Activated naive CD4-positive, alpha-beta T cell treated with anti-CD3 and anti-CD28 coated beads, Interleukin-2, amount 50 U/mL, for 72 hours (primary cell): ENCODE measurements at regions not wholly inside any gene's neighbourhood (a gene's known extent, or its start where the extent isn't known, plus 50 kb on each side); places are given as distances from the start of the nearest gene placed in this dataset.
"Not testable (repeated sequence)": the region's sequence is repeated elsewhere in the genome, so short reads cannot be mapped to it uniquely, and the experiment has no call there.

ENCODE experiments used
- ATAC-seq, 2 donors: fragments of 150-1000 bp; cut with Tn5 transposase; 2 replicates each; pipeline ENCODE4 v1.10.0; 2021; ENCODE audit warnings: mild to moderate bottlenecking in 2 of 2, moderate library complexity in 2 of 2
- DNase-seq, 2 donors: peaks; one replicate each; pipeline ENCODE4 v3.0.0; 2021 to 2022; ENCODE audit warnings: low spot score in 2 of 2
- H3K27ac Mint-ChIP-seq, 2 donors: one replicate each; pipeline ENCODE4 v1.8.0; 2022; ENCODE audit warnings: mild to moderate bottlenecking in 2 of 2, mixed read lengths in 2 of 2
- H3K36me3 Mint-ChIP-seq, 2 donors: one replicate each; pipeline ENCODE4 v1.8.0; 2022; ENCODE audit warnings: mixed read lengths in 2 of 2
- H3K9me3 Mint-ChIP-seq, 2 donors: one replicate each; pipeline ENCODE4 v1.8.0; 2022; ENCODE audit warnings: mixed read lengths in 2 of 2

DNA sequence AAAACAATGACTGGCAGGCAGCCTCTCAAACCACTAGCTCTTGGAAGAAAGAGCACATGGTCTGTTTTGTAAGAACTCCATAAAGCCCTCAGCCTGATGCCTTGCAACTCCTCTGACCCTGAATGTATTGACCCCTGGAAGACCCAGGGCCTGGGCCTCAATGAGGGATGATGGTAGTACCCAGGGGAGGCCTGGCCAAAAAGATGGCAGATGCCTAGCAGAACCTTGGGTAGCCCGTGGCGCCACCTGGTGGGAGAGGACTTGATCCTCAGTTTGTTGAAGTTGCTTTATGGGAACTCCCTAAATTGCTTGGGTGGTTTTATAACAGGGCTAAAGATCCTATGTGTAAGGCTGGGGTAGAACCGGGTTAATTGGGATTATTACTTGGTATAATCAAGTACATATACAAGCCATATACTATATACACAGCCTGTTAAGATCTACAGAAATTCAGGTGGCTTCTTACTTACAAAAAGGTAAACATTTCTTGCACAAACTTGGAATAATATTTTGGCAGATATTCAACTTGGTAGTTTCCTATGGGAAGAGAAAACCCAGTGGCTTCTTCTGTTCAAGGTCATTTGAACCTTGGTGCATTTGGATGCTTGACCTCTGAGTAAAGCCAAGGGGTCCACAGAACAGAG, 95.8 kb upstream of the CACUL1 start:
- Mint-ChIP-seq H3K27ac (no peak overlapping the region), H3K9me3 (no peaks in the 10 kb centered on the region), H3K36me3 (no peaks in the 10 kb centered on the region)
- DNase-seq = peak; percentile 67 to 86
- ATAC-seq = peak; percentile 68 to 77

DNA sequence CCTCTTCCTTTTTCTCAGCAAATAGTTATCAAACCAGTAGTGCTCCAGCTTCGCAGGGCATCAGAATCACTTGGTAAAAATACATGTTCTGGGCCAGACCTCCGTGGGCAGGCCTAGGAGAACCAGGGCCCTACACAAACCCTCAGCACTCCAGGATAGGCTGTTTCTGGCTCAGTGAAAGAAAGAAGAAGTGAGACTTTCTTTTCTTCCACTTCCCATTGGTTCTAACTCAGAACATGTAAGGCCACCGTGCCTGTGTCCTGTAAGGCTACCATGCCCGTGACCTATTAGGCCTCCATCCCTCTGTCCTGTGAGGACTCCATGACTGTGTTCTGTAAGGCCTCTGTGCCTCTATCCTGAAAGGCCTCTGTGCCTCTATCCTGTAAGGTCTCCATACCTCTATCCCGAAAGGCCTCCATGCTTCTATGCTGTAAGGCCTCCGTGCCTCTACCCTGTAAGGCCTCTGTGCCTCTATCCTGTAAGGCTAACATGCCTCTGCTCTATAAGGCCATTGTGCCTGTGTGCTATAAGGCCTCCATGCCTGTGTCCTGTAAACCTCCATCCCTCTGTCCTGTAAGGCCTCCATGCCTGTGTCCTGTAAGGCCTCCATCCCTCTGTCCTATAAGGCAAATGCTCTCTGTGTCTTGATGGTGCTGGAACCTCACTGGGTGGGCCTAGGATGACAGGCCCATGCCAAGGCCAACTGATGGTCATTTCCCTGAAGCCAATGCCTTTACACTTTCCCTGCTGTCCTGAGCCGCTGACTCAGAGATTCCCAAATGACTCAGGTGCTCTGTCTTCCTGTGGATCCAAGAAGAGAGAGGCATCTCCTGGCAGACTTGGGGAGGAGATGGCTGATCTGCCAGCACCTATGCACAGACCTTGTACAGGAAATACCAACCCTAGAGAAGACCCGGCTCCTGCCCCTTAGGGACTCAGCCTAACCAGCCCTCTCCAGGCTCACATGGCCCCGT, 96.6 kb upstream of the CACUL1 start:
- Mint-ChIP-seq H3K9me3 (no peaks in the 10 kb centered on the region), H3K27ac (no peak overlapping the region), H3K36me3 (no peaks in the 10 kb centered on the region)
- DNase-seq = no peak
- no peak for ATAC-seq

DNA sequence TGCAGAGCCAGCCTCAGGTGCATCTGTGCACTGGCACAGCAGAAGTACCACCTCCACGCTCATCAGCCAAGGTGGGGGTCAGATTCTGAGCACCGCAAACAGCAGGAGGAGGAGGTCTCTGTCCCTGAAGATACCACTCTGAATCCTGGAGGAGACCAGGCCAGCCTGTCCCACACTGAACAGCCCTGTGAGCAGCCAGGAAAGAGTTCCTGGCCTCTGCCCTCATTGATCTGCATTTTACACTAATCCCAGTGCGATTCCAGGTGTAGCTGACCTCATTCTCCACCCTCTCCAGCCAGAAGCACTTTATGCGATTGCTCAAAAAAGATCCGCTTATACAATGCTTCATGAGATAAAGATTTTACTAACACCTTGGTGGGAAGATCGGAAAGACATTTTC, 99.1 kb upstream of the CACUL1 start:
- peak overlapping the region in 1 of 2 donors; percentile 32 for H3K27ac Mint-ChIP-seq
- H3K9me3 Mint-ChIP-seq = peaks cover 0 to 5% of the 10 kb centered on the region in 2 donors
- DNase-seq (no peak), ATAC-seq (no peak)
- no peaks in the 10 kb centered on the region for H3K36me3 Mint-ChIP-seq

DNA sequence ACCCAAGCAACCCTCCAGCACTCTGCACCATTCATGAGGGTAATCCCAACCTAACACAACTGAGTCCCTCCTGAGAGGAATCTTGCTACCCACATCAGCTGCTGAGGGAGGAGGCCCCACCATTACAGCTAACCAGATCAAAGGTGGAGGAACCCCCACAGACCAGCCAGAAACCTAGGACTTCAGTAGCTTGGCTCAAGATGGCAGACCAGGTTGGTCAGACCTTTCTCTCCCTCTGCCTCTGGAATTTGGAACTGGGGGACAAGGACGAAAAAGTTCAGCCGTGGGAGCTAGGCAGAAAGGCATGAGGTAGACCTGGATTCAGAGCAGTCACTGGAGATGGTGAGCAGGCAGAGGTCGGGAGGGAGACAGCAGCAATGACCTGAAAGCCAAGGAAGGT, 101.3 kb upstream of the CACUL1 start:
- no peak overlapping the region for H3K27ac Mint-ChIP-seq
- H3K36me3 Mint-ChIP-seq = no peaks in the 10 kb centered on the region
- DNase-seq (no peak), ATAC-seq (no peak)
- H3K9me3 Mint-ChIP-seq = peaks cover 0 to 9% of the 10 kb centered on the region in 2 donors

DNA sequence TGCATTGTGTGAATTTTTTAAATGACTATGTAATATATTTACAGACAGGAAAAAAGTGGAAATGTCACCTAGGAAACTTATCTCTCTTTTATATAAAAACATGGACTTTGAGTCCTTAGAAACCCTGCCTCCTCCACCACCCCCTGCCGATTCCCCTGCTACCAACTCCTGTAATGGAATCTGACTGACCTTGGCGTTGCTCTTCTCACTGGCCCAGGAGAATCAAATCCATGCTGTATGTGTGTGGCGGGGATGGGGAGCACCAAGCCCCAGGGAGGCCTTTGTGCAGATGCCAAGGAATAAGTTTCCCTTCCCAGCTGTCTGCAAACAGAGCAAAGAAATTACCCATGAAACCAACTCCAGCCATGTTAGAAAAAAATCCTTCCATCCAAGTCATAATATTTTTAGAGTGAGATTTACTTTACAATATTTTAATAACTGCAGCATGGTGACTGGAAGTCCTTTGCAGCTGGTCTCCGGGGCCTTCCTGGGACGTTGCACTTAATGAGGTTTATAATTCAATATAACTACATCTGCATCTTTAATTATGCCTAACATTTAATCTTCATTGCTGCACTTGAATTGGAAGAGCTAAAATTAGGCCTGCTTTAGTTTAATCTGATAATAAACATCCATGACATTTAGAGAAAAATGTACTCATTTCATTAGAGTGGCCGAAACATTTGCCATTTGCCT, 111.4 kb upstream of the CACUL1 start:
- Mint-ChIP-seq H3K36me3 (no peaks in the 10 kb centered on the region), H3K27ac (no peak overlapping the region), H3K9me3 (peaks cover 0 to 5% of the 10 kb centered on the region in 2 donors)
- DNase-seq (no peak), ATAC-seq (no peak)

DNA sequence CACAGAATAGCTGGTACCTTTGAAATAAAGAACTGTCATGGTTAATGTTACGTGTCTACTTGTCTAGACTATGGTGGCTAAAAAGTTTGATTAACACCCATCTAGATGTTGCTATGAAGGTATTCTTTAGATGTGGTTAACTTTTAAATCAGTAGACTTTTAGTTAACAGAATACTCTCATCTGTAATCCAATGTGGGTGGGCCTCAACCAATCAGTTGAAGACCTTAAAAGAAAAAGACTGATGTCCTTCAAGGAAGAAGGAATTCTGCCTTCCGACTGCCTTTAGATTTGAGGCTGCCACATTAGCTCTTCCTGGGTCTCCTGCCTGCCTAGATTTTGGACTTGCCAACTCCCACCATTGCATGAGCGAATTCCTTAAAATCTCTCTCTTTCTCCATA, 113.0 kb upstream of the CACUL1 start:
- DNase-seq (no peak), ATAC-seq (no peak)
- H3K9me3 Mint-ChIP-seq = no peaks in the 10 kb centered on the region
- H3K27ac Mint-ChIP-seq = no peak overlapping the region
- no peaks in the 10 kb centered on the region for H3K36me3 Mint-ChIP-seq

DNA sequence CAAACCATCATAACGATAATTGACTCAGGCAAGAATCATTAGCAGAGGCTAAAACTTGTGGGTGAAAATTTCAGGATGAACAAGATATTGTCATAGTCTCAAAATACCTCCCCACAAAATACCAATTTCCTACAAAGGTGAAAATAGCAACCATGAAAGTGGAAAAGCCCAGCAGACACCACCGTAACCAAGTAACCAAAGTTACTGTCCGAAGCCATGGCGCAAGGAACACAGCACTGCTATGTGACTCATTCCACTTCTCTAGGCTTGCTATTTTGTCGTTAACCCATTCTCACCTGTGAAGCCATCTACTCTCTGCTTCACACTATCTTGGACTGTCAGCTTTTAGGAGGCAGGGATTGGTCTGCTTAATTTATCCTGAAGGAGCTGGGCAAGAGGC, 113.8 kb upstream of the CACUL1 start:
- ATAC-seq = peak; percentile 44 to 55
- no peaks in the 10 kb centered on the region for H3K36me3 Mint-ChIP-seq
- DNase-seq = no peak
- no peak overlapping the region for H3K27ac Mint-ChIP-seq
- H3K9me3 Mint-ChIP-seq = no peaks in the 10 kb centered on the region

DNA sequence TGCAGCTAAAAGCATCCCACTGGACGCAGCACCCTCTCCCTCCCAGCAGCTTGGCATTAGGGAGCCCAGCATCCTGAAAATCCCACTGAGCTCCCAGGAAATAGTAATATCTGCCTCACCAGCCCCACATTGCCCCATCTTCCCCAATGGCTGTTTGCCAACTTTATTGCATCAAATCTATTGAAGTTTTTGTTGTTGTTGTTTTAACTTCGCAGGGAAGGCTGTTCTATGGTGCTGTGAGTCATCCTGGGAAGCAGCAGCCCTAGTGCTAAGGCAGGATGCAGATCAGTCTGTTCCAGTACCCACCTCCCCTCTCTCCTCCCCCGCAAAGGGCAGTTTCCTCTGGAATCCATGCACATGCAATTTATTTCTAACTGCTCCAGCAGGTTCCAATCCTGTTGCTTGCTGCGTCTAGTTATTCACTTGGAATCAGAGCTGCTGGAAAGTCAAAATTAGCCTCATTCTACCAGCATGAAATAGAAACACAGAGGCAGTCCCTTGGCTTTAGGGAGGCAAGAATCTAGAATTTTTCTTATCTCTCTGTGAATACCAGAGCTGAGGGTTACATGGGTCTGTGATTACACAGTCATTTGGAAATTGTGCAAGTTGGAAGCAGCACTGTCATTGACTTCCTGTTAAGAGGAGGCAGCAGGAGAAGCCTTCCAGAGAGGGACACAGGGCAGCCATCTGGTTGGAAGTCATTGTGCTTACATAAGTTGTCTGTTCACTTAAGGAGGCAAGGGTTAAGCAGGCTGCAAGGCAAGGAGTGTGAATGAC, 115.9 kb upstream of the CACUL1 start:
- ATAC-seq = no peak
- no peak for DNase-seq

DNA sequence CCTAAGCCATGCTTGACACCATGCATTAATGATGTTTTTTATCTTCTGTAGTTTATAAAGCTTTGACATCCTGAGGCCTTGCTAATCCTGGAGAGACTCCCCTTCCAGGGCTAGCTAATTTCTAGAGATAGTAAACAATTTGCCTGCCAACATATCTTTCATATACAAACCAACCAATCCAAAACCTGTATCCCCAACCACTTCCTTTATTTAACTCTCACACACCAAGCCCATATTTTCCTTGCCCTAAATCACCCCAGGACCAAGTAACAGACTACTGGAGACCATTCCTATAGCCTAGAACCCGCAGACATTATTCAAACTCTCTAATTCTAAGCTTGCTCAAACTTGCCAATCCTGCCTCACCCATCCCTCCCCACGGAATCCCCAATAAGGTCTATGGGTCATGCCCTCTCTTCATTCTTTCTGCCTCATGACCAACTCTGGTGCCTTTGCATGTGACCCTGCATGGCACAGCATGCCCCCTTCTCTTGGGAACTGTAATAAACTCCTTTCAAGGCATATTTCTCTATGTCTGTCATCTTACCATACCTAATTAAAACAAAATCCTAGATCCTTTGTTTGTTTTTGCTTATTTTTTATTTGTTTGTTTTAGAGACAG, 116.6 kb upstream of the CACUL1 start:
- peaks cover 0 to 14% of the 10 kb centered on the region in 2 donors for H3K36me3 Mint-ChIP-seq
- ATAC-seq (no peak), DNase-seq (no peak)
- H3K27ac Mint-ChIP-seq = no peak overlapping the region
- peaks cover 4 to 9% of the 10 kb centered on the region in 2 donors for H3K9me3 Mint-ChIP-seq

More for the DNA sequence above, 115.9 kb upstream of the CACUL1 start:
- H3K27ac Mint-ChIP-seq = no peak overlapping the region
- peaks cover 3 to 6% of the 10 kb centered on the region in 2 donors for H3K9me3 Mint-ChIP-seq
- peaks cover 0 to 7% of the 10 kb centered on the region in 2 donors for H3K36me3 Mint-ChIP-seq

DNA sequence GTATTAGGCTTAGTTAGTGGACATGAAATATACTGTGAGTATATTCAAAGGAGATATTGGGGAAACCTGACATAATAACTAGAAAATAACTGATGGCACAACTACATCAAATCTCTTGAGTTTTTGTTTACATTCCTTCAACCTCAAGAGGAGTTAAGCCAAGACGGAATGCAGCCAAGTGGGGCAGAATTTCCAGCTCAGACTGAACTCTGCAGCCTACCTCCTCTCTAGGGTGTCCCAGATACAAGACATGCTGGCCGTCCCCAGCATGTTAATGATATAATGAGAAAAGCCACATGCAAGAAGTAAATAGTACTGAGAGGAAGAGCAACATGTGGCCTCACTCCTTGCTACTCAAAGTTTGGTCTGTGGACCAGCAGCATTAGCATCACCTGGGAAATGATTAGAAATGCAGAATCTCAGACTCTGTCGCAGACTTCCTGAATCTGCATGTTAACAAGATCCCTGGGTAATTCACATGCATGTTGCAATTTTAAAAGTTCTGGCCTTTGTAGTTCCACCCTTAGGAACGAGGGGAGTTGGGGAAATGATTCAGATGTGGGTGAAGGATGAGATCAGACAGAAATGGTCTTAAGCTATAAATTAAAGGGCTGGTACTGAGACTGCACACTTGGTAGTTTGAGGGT, 118.4 kb upstream of the CACUL1 start:
- H3K27ac Mint-ChIP-seq = peak overlapping the region in 1 of 2 donors; percentile 45
- DNase-seq (no peak), ATAC-seq (no peak)
- H3K9me3 Mint-ChIP-seq = peaks cover 4 to 9% of the 10 kb centered on the region in 2 donors
- H3K36me3 Mint-ChIP-seq = peaks cover 0 to 18% of the 10 kb centered on the region in 2 donors

DNA sequence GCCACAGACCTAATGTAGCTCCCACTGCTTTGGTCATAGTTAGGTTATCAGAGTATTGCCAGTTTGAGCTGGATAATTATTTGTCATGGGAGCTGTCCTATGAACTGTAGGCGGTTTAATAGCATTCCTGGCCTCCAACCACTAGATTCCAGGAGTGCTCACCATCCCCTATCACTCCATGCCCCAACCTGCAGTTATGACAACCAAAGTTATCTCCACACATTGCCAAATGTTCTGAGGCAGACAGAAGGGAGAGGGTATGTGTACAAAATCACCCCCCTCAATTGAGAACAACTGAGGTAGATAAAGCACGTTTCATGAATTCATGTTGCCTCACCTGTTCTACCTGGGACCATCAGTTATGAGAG, 119.0 kb upstream of the CACUL1 start:
- Mint-ChIP-seq H3K9me3 (peaks cover 4 to 9% of the 10 kb centered on the region in 2 donors), H3K27ac (no peak overlapping the region), H3K36me3 (peaks cover 0 to 18% of the 10 kb centered on the region in 2 donors)
- no peak for ATAC-seq
- no peak for DNase-seq

DNA sequence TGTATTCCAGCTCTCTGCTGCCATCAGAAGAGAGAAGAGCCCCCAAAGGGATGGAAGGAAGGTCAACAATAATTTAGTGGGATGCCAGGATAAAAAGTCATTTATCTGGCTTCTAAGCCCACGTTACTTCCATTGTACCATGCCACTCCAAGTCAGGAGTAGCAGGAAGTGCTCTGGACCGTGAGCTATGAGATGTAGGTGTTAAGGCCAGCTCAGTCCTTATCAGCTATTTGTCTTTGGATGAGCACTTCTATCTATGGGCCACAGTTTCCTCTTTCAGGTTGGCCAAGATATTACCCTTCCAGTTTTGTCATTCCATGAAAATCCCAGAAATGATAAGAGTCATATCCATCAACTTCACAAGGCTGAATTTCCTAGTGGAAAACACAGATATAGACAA, 119.4 kb upstream of the CACUL1 start:
- no peak for DNase-seq
- Mint-ChIP-seq H3K36me3 (peaks cover 0 to 18% of the 10 kb centered on the region in 2 donors), H3K27ac (no peak overlapping the region), H3K9me3 (peaks cover 4 to 9% of the 10 kb centered on the region in 2 donors)
- ATAC-seq = no peak

DNA sequence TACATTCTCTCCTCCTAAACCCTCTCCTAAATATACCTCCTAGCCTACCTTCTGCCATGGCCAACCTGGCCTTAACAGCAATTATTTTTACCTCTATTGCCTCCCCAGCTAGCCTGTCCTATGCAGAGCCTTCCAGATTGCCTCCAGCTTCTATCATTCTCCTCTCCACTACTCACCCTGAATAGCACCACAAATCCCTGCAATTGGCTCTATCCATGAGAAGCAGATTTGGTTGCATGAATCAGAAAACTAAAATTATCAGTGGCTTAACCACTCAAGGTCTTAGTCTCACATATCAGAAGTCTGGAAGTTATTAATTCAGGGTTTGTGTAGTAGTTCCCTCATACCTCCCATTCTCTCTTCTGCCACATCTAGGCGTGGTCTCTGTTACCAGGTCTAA, 120.3 kb upstream of the CACUL1 start:
- H3K27ac Mint-ChIP-seq = no peak overlapping the region
- H3K36me3 Mint-ChIP-seq = peaks cover 0 to 18% of the 10 kb centered on the region in 2 donors
- peaks cover 4 to 9% of the 10 kb centered on the region in 2 donors for H3K9me3 Mint-ChIP-seq
- ATAC-seq = no peak
- no peak for DNase-seq

DNA sequence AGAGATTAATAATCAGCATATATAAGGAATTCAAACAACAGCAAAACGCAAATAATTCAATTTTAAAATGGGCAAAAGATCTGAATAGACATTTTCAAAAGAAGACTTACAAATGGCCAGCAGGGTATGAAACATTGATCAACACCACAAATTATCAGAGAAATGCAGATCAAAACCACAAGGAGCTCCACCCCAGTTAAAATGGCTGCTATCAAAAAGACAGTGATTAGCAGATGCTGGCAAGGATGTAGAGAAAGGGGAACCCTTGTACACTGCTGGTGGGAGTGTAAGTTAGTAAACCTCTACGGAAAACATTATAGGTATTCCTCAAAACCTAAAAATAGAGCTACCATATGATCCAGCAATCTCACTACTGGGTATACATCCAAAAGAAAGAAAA, 128.0 kb upstream of the CACUL1 start:
- H3K36me3 Mint-ChIP-seq = no peaks in the 10 kb centered on the region
- DNase-seq = no peak
- no peaks in the 10 kb centered on the region for H3K9me3 Mint-ChIP-seq
- no peak for ATAC-seq
- no peak overlapping the region for H3K27ac Mint-ChIP-seq

DNA sequence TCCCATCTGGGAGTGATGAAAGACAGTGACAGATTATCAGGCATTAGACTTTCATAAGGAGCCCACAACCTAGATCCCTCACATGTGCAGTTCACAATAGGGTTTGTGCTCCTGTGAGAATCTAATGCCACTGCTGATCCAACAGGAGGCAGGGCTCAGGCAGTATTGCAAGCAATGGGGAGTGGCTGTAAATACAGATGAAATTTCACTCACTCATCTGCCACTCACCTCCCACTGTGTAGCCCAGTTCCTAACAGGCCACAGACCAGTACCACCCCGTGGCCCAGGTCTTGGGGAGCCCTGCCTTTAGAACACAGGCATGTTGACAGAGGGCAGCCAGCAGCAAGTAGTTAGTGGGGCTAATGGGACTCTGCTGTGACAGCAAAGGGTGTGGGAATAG, 137.3 kb upstream of the NANOS1 start:
- no peaks in the 10 kb centered on the region for H3K36me3 Mint-ChIP-seq
- ATAC-seq (no peak), DNase-seq (no peak)
- no peak overlapping the region for H3K27ac Mint-ChIP-seq
- H3K9me3 Mint-ChIP-seq = peaks cover 3 to 8% of the 10 kb centered on the region in 2 donors

DNA sequence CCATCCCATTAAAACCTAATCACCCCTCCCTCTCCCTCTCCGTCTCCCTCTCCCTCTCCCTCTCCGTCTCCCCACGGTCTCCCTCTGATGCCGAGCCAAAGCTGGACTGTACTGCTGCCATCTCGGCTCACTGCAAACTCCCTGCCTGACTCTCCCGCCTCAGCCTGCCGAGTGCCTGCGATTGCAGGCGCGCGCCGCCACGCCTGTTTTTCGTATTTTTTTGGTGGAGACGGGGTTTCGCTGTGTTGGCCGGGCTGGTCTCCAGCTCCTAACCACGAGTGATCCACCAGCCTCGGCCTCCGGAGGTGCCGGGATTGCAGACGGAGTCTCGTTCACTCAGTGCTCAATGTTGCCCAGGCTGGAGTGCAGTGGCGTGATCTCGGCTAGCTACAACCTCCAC, 134.6 kb upstream of the NANOS1 start:
- H3K36me3 Mint-ChIP-seq, DNase-seq, H3K27ac Mint-ChIP-seq, H3K9me3 Mint-ChIP-seq, ATAC-seq: not testable (repeated sequence)
